Endothelial cell of umbilical vein (primary cell): ENCODE measurements at regions not wholly inside any gene's neighbourhood (a gene's known extent, or its start where the extent isn't known, plus 50 kb on each side); places are given as distances from the start of the nearest gene placed in this dataset.

Source experiments
- CTCF ChIP-seq, 2 donors: IDR thresholded peaks; 1 replicate in 1 of 2; 2 replicates in 1 of 2; pipeline ENCODE4 v1.5.1; 2011; ENCODE audit warnings: low read length in 2 of 2, mild to moderate bottlenecking in 2 of 2, moderate library complexity in 2 of 2, control low read depth in 1 of 2, inconsistent platforms in 1 of 2, low read depth in 1 of 2; ENCODE audit not compliant: insufficient read depth in 1 of 2; ENCODE audit errors: extremely low read depth in 1 of 2
- EZH2 ChIP-seq: IDR thresholded peaks from 2 replicates; pipeline ENCODE4 v1.6.1; 2012; ENCODE audit warnings: borderline replicate concordance, low read depth, mild to moderate bottlenecking, moderate library complexity, low read length, inconsistent platforms; ENCODE audit not compliant: severe bottlenecking
- FOS ChIP-seq: IDR thresholded peaks from 2 replicates; pipeline ENCODE4 v1.6.1; 2011; ENCODE audit warnings: mild to moderate bottlenecking, low read length, moderate library complexity, borderline replicate concordance; ENCODE audit not compliant: insufficient read depth
- GATA2 ChIP-seq: IDR thresholded peaks from 2 replicates; pipeline ENCODE4 v1.7.0; 2011; ENCODE audit warnings: low read depth, mild to moderate bottlenecking, moderate library complexity, mixed read lengths, low read length; ENCODE audit not compliant: insufficient read length, insufficient read depth
- JUN ChIP-seq: IDR thresholded peaks from 2 replicates; pipeline ENCODE4 v1.6.1; 2011; ENCODE audit warnings: borderline replicate concordance, low read depth; ENCODE audit not compliant: insufficient read length, insufficient read depth
- MAX ChIP-seq: IDR thresholded peaks from 2 replicates; pipeline ENCODE4 v1.6.1; 2011; ENCODE audit not compliant: insufficient read depth, insufficient read length
- POLR2A ChIP-seq: IDR thresholded peaks from 2 replicates; pipeline ENCODE4 v1.6.1; 2012; ENCODE audit warnings: low read depth, mild to moderate bottlenecking, control low read depth, low read length
- POLR2AphosphoS5 ChIP-seq: IDR thresholded peaks from 2 replicates; pipeline ENCODE4 v1.6.1; 2012; ENCODE audit warnings: low read depth, mild to moderate bottlenecking, control low read depth, low read length, moderate library complexity; ENCODE audit not compliant: insufficient read depth

- TF ChIP-seq EZH2 (no peak), CTCF (IDR thresholded peaks at IDR 0.05; ENCODE audit: extremely low read depth in 1 of 2, insufficient read depth in 1 of 2, low read depth in 1 of 2, low read length in 2 of 2) (no peak), POLR2AphosphoS5 (no peak), FOS (no peak), GATA2 (no peak), POLR2A (no peak), JUN (no peak), MAX (no peak)
Observed at GRCh38 chr3:99393961-99394360, 244.4 kb upstream of the COL8A1 start.
